Stimulated activated CD8-positive, alpha-beta memory T cell treated with anti-CD3 and anti-CD28 coated beads, Interleukin-2, amount 100 ng/mL, for 48 hours (primary cell): ENCODE measurements at regions not wholly inside any gene's neighbourhood (a gene's known extent, or its start where the extent isn't known, plus 50 kb on each side); places are given as distances from the start of the nearest gene placed in this dataset.

Experiments
- DNase-seq, 2 donors: peaks; one replicate each; pipeline ENCODE4 v3.0.0-alpha.2; 2020; ENCODE audit warnings: low read depth in 2 of 2

DNA sequence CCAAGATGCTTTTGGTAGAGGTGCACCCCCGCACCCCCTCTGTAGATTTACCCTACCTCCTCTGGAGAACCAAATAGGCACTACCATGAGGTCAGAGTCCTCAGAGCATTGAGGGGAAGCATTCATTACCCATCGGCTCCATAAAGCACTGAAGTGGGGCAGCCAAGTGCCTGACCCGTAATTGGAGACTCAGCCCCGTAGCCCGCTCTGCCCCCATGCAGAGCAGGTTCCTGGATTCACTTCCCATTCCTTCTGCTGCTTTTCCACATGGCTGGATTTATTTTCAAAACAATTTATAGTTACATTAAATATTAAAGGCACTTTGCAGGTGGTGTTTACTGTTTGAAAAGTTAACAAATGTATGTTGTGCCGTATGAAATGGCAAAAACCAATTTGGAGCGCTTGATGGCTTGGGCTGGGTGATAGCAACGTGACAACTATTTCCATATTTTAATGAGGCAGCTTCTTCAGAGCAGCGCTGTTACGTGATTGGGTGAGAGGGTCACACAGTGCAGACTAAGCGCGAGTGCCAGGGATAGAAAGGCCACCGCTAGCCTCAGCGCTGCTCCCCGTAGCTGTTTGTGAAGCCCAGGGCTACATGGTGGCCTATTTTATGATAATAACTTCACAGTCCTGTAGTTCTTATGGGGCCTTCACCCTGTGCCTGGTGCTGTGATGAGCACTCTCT lies 373.8 kb upstream of the PROK2 start:
- no peak for DNase-seq

GRCh38 chr3:72157748-72158638 lies 373.0 kb upstream of the PROK2 start:
- DNase-seq = no peak

GRCh38 chr3:72155391-72156064 lies 370.6 kb upstream of the PROK2 start:
- DNase-seq = no peak

DNA sequence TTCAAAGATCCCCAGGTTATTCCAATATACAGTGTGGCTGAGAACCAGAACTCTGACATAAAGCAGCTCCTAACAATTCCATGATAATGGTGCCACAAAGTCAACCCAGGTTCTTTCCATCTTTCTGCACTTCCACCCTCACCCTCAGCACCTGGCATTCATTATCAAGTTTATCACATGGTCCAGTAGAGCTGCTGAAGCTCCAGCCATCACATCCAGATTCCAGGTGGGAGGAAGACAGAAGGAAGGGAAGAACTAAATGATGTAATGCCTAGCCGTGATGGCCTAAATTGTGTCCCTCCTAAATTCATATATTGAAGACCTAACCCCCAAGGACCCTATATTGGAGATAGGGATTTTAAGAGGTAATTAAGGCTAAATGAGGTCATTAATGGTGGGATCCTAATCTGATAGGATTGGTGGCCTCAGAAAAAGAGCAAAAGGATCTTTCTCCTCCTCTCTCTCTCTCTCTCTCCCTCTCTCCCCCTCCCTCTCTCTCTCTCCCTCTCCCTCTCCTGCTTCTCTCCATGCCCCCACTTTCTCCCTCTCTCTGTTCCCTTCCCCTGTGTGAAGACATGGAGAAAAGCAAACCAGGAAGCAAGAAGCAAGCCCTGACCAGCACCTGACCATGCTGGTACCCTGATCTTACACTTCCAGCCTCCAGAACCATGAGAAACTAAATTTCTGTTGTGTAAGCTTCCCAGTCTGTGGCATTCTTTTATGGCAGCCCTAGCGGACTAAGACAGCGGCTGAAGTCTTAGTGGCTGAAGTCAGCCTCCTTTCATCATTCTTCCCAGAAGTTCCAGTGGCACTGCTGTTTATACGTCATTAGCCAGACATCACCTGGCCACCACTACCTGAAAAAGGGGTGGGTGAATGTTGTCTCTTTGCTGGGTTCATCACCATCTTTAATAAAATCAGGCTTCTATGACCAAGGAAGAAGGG lies 369.7 kb upstream of the PROK2 start:
- no peak for DNase-seq

- no peak for DNase-seq
Observed at GRCh38 chr3:72153477-72154314, 368.7 kb upstream of the PROK2 start.

GRCh38 chr3:72152551-72153476 lies 367.9 kb upstream of the PROK2 start:
- DNase-seq = no peak

- no peak for DNase-seq
Observed at GRCh38 chr3:72151465-72152238, 366.7 kb upstream of the PROK2 start.

GRCh38 chr3:72150634-72151412 lies 365.9 kb upstream of the PROK2 start:
- DNase-seq = no peak

- DNase-seq = no peak
Observed at GRCh38 chr3:72149645-72150300, 364.8 kb upstream of the PROK2 start.

GRCh38 chr3:72147600-72147999 lies 362.7 kb upstream of the PROK2 start:
- no peak for DNase-seq

DNA sequence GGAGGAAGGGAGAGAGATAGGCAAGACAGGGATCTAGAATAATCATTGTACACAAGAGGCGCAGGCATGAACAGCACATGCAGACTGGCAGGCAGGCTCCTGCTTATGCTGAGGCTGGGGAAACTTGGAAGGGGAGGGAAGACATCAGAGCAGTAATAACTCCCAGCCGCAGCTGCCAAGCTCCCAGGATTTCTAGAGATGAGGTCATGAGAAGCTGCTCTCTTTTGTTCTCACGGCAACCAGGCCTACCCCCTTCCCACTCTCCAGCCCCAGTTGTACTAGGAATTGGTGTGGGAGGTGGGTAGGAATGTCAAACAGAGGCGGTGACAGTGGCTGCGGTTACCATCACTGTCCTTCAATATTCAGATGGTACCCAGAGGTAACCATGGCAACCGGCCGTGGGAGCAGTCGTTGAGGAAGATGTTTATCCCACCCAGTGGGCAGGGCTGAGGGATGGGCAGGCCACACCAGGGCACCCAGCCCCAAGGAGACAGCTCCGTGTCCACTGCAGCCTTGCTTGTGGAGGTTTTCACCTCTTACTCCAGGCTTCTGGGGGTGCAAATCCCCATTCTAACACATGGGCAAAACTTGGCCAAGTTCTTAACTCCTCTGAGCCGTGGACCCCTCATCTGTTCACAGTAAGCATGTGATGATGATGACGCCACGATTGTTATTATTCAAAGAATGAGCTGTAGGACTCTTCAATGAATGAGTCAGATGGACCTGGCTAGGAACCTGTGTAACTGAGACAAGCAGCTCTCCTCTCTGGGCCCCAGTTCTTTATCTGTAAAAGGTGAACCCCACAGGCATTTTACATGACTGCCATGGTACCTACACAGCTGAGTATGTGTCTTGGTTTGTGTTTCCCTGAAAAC lies 360.8 kb upstream of the PROK2 start:
- DNase-seq = no peak

- DNase-seq = no peak
Observed at GRCh38 chr3:72144773-72145505, 360.0 kb upstream of the PROK2 start.

- DNase-seq = no peak
Observed at GRCh38 chr3:72143966-72144717, 359.2 kb upstream of the PROK2 start.

- DNase-seq = no peak
Observed at GRCh38 chr3:72143322-72143721, 358.4 kb upstream of the PROK2 start.

- no peak for DNase-seq
Observed at GRCh38 chr3:72142028-72142427, 357.1 kb upstream of the PROK2 start.
